ACC112 (cell line): ENCODE measurements at regions not wholly inside any gene's neighbourhood (a gene's known extent, or its start where the extent isn't known, plus 50 kb on each side); places are given as distances from the start of the nearest gene placed in this dataset.
"Not testable (repeated sequence)": the region's sequence is repeated elsewhere in the genome, so short reads cannot be mapped to it uniquely, and the experiment has no call there.

ENCODE experiments used
- H2AFZ ChIP-seq: fragments of 200-600 bp; sonication (generic); one replicate; pipeline ENCODE4 v1.6.0; 2017; ENCODE audit warnings: antibody characterized with exemption, low read length; ENCODE audit not compliant: unreplicated experiment
- H3K27ac ChIP-seq: fragments of 200-600 bp; sonication (generic); 2 replicates; pipeline ENCODE4 v1.5.1; 2014; ENCODE audit warnings: low read depth, mild to moderate bottlenecking, antibody characterized with exemption, low read length, moderate library complexity
- H3K27me3 ChIP-seq: fragments of 200-600 bp; sonication (generic); 2 replicates; pipeline ENCODE4 v1.6.1; 2014; ENCODE audit warnings: mild to moderate bottlenecking, antibody characterized with exemption, low read length, moderate library complexity, mixed read lengths; ENCODE audit not compliant: insufficient read depth
- H3K36me3 ChIP-seq: fragments of 200-600 bp; sonication (generic); 2 replicates; pipeline ENCODE4 v1.6.1; 2016; ENCODE audit warnings: mild to moderate bottlenecking, antibody characterized with exemption, low read length, moderate library complexity, mixed read lengths; ENCODE audit not compliant: insufficient read depth
- H3K4me1 ChIP-seq: fragments of 200-600 bp; sonication (generic); one replicate; pipeline ENCODE4 v1.6.1; 2016; ENCODE audit warnings: low read length, mixed read lengths; ENCODE audit not compliant: insufficient read depth, unreplicated experiment, control insufficient read depth
- H3K4me3 ChIP-seq: fragments of 200-600 bp; sonication (generic); 2 replicates; pipeline ENCODE4 v1.5.1; 2014; ENCODE audit warnings: mild to moderate bottlenecking, low read depth, low read length
- H3K79me2 ChIP-seq: fragments of 200-600 bp; sonication (generic); one replicate; pipeline ENCODE4 v1.6.0; 2016; ENCODE audit warnings: low read length; ENCODE audit not compliant: control insufficient read depth, unreplicated experiment, insufficient read depth

GRCh38 chr12:9424175-9424740, 183.5 kb downstream of the KLRB1 start:
- not testable (repeated sequence) for H3K36me3 ChIP-seq, H3K4me1 ChIP-seq, H3K79me2 ChIP-seq, H2AFZ ChIP-seq, H3K4me3 ChIP-seq, H3K27me3 ChIP-seq, H3K27ac ChIP-seq

DNA sequence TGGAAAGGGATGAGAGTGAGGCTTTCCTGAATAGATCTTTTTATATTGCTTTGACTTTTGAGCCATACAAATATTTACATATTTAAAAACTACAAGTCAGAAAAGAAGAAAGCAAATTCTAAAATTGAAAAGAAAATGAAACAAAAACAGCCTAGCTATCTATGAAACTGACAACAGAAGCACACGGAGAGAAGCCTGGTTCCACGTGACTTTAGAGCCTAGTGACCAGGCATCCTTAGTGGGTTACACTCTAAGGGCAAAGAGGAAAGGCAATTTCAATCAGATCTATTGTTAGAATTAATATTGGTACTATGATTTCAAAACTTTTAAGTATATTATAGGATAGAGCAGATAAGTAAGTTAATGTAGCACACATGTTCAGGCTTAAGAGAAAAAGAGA, 185.0 kb downstream of the KLRB1 start:
- not testable (repeated sequence) for H3K4me3 ChIP-seq, H3K4me1 ChIP-seq, H3K79me2 ChIP-seq, H3K36me3 ChIP-seq, H2AFZ ChIP-seq, H3K27me3 ChIP-seq, H3K27ac ChIP-seq

GRCh38 chr12:9421520-9422086, 186.1 kb downstream of the KLRB1 start:
- H3K27ac ChIP-seq, H3K79me2 ChIP-seq, H3K4me3 ChIP-seq, H2AFZ ChIP-seq, H3K4me1 ChIP-seq, H3K36me3 ChIP-seq, H3K27me3 ChIP-seq: not testable (repeated sequence)

GRCh38 chr12:9420817-9421519, 186.7 kb downstream of the KLRB1 start:
- not testable (repeated sequence) for H3K36me3 ChIP-seq, H3K4me3 ChIP-seq, H3K4me1 ChIP-seq, H3K27me3 ChIP-seq, H3K79me2 ChIP-seq, H2AFZ ChIP-seq, H3K27ac ChIP-seq

GRCh38 chr12:9418669-9419041, 189.1 kb downstream of the KLRB1 start:
- not testable (repeated sequence) for H3K4me1 ChIP-seq, H3K79me2 ChIP-seq, H3K4me3 ChIP-seq, H2AFZ ChIP-seq, H3K27me3 ChIP-seq, H3K27ac ChIP-seq, H3K36me3 ChIP-seq

DNA sequence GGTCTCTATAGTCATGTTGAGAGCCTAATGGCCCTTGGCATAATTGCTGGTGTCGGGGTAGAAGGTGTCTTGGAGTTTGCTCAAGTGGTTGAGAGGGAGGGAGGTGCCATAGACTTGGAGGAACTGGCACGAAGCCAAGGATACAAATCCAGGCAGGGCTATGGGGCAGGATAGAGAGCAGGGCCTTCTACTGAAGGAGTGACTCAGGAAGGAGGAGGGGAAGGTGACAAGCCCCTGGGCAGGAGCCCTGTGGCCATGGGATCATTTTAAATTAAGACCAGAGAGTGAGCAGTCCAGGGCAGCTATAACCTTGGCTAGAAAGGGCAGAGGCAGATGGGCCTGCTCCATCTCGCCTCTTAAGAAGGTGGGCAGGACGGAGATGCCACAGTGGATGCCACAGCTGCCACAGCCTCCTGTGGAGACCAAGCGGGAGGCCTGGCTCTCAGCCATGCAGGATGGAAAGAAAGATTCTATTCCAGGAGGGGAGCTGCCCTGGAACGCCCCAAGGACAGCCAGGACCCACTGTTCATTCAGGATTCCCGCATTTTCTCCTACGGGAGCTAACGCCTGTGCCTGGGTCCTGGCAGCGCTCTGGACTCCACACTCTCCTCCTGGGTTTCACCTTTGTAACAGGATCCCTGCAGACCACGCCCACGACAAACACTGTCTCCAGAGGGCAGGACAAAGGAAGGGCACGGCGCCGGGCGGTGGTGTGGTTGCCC, 189.6 kb downstream of the KLRB1 start:
- not testable (repeated sequence) for H3K79me2 ChIP-seq, H3K4me1 ChIP-seq, H2AFZ ChIP-seq, H3K27me3 ChIP-seq, H3K36me3 ChIP-seq, H3K27ac ChIP-seq, H3K4me3 ChIP-seq

DNA sequence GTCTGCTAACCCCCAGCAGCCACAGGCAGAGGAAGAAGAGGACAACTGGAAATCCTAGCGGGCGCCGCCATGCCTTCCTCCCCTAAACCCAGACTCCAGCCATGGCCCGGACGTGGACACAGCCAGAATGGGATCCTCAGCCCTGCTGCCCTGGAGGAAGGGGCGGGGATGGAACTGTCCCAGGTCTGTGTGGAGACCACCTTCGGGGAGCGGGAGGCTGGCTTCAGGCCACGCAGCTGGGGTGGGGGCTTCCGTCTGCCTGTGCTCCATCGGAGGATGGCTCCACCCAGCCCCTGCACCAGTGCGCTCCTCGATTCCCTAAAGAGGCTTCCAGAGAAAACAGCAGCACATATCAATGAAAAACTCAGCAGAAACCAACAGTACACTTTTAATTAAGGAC, 190.4 kb downstream of the KLRB1 start:
- H3K36me3 ChIP-seq, H2AFZ ChIP-seq, H3K79me2 ChIP-seq, H3K4me1 ChIP-seq, H3K27ac ChIP-seq, H3K27me3 ChIP-seq, H3K4me3 ChIP-seq: not testable (repeated sequence)

GRCh38 chr12:9416346-9416745, 191.4 kb downstream of the KLRB1 start:
- not testable (repeated sequence) for H3K4me3 ChIP-seq, H3K79me2 ChIP-seq, H3K4me1 ChIP-seq, H3K36me3 ChIP-seq, H2AFZ ChIP-seq, H3K27ac ChIP-seq, H3K27me3 ChIP-seq

DNA sequence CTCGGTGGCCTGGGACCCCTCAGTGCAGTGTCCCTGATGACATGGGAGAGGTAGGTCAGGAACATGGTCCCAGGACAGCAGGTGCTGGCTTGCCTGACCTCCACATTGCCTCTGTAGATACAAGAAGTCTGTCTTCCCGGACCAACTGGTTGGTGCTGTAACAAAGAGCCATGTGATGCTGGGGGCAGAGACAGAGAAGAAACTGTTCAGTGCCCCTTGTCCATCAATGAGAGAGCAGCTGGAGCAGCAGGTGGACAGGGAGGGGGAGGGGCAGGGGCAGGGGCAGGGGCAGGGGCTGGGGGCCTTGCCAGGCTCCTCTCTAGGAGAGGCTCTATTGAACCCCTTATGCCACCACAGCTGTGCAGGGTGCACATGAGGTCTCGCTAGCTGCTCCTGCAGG, 191.8 kb downstream of the KLRB1 start:
- H3K36me3 ChIP-seq, H3K79me2 ChIP-seq, H3K4me1 ChIP-seq, H3K27me3 ChIP-seq, H3K27ac ChIP-seq, H3K4me3 ChIP-seq, H2AFZ ChIP-seq: not testable (repeated sequence)

DNA sequence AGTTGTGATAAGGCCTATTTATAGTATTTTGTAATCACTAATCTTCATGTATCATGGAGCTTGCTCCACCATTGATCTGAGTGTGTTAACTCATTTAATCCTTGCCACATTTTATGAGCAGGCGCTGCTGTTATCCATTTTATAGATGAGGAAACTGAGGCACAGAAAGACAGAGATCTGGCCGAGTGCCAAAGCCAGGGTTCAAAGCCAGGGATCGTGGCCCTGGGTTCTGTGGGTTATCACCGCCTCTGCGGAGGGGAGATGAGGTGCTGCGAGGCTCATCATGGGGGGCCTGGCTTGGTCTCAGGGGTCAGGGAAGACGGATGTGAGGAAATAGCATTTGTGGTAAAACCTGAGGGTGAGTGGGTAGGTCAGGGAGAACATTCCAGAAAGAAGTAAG, 193.9 kb downstream of the KLRB1 start:
- H2AFZ ChIP-seq, H3K79me2 ChIP-seq, H3K36me3 ChIP-seq, H3K4me1 ChIP-seq, H3K4me3 ChIP-seq, H3K27ac ChIP-seq, H3K27me3 ChIP-seq: not testable (repeated sequence)

DNA sequence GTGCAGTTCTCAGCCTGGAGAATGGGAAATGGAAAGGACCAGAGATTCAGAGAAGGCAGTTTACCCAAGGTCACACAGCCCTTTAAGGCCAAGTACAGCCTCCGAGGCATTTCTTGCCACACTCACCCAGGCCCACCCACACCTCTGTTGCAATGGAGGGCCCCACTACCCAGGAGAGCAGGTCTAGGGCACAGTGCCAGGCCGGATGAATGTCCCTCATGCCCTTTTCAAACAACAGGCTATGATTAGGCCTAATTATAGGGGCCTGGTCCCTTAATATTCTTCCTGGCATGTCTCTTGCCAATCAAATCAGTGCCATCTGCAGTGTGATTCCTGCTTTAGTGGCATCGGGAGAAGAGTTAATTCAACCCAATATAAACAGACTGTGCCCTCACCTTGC, 195.3 kb downstream of the KLRB1 start:
- H3K27me3 ChIP-seq, H3K79me2 ChIP-seq, H3K4me1 ChIP-seq, H3K27ac ChIP-seq, H3K4me3 ChIP-seq, H2AFZ ChIP-seq, H3K36me3 ChIP-seq: not testable (repeated sequence)
